NCI-H345 (cell line): ENCODE measurements at regions not wholly inside any gene's neighbourhood (a gene's known extent, or its start where the extent isn't known, plus 50 kb on each side); places are given as distances from the start of the nearest gene placed in this dataset.
"Not testable (repeated sequence)": the region's sequence is repeated elsewhere in the genome, so short reads cannot be mapped to it uniquely, and the experiment has no call there.

ENCODE experiments used
- DNase-seq: peaks from one replicate; lab custom pipeline; 2025; lab: John Stamatoyannopoulos, UW

- DNase-seq: no peak
Observed at GRCh38 chr4:58063404-58064160, 953.4 kb upstream of the IGFBP7 start.

DNA sequence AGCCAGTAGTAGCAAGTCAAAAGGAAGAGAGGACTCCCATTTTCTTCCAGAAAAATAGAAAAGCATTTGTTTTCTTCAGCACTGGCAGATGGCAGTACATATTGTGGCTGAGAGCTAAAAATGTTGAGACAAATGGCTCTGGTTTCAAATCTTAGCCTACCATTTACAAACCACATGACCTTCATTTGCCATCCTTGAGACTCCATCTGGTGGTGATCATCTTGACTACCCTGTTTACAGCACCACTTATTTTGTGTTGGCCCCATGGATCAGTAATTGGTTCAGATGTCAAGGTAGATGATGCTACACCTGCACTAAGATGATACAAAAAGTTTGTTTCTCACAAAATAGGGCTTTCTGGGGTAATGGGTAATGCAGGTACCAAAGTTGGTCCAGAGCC, 951.8 kb upstream of the IGFBP7 start:
- no peak for DNase-seq

DNA sequence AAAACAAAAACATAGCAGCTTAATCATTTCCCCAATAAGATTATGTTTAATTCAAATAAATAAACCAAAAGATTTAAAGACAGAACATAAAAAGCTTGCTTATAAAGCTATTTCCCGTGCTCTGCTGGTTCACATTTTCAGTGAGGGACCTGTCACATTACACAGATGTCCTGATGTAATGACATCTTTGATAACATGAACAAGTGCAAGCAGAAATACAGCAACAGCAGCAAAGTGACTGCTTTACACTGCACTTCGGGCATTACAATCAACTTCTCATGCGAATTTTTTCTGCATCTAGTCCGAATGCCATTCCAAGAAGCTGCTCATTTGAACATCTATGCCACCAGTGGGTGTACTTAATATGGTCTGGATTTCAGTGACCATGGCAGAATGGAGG, 940.3 kb upstream of the IGFBP7 start:
- no peak for DNase-seq

GRCh38 chr4:58048491-58048890, 938.3 kb upstream of the IGFBP7 start:
- no peak for DNase-seq

DNA sequence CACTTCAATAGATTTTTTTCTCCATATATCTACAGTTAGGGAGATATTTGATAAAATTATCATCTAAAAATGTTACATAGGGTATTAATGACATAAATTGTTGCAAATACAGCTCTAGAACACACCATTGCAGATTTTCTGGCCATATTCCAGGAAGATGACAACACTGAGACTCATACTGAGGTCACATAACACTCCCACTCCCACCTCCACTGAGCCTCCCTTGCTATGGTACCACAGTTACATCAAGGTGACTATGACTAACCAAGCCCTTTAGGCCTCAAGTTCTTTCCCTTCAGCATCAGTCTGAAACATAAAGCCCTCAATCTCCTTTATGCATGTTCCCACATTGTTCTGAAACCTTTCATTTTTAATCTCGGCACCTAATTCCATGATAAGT, 932.0 kb upstream of the IGFBP7 start:
- DNase-seq: no peak

GRCh38 chr4:57993944-57994343, 883.8 kb upstream of the IGFBP7 start:
- no peak for DNase-seq

DNA sequence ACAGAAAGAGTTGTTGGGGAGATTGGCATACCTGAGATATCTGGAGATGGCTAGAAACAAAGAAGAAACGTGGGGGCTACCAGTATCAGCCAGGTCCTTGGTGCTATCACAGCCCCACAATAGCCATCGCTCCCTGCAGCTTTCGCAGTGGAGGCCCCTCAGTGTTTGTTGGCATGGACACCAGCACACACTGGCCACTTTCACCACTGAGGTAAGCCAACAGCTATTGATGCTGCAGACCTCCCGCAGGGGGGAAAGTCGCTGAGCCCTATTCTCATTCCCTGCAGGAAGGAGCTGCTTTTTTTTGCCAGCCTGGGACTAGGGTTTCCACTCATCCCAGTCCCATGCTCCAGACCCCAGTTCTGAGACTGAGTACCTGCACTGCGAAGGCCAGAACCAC, 879.2 kb upstream of the IGFBP7 start:
- DNase-seq: no peak

- no peak for DNase-seq
Observed at GRCh38 chr4:57985161-57985560, 875.0 kb upstream of the IGFBP7 start.

GRCh38 chr4:57981123-57981522, 870.9 kb upstream of the IGFBP7 start:
- DNase-seq: no peak

DNA sequence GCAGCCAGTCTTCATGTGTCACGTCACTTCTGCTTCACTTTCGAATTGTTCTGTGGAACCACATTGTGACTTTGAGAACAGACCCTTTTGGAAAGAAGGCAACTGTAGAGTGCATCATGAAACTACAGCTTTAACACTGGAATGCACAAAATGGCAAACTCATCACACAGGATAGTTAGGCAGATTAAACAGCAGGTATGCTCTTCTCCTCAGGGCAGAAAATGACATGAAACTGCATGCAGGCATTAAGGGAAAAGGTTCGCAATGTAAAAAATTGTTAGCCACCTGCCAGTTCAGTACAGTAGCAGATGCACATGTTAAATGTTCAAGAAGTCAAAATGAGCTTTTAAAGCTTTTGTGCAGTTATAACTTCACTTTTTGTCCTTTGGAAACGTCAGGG, 864.6 kb upstream of the IGFBP7 start:
- no peak for DNase-seq

GRCh38 chr4:57973819-57974218, 863.6 kb upstream of the IGFBP7 start:
- no peak for DNase-seq

- DNase-seq: no peak
Observed at GRCh38 chr4:57971261-57971660, 861.1 kb upstream of the IGFBP7 start.

GRCh38 chr4:57966987-57967760, 857.0 kb upstream of the IGFBP7 start:
- DNase-seq: no peak

DNA sequence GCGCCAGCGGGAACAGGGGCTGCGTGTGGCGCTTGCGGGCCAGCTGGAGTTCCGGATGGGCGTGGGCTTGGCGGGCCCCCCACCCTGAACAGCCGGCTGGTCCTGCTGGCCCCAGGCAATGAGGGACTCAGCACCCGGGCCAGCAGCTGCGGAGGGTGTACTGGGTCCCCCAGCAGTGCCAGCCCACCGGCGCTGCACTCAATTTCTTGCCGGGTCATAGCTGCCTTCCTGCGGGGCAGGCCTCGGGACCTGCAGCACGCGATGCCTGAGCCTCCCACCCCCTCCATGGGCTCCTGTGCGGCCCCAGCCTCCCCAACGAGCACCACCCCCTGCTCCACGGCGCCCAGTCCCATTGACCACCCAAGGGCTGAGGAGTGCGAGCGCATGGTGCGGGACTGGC, 855.2 kb upstream of the IGFBP7 start:
- DNase-seq: not testable (repeated sequence)

DNA sequence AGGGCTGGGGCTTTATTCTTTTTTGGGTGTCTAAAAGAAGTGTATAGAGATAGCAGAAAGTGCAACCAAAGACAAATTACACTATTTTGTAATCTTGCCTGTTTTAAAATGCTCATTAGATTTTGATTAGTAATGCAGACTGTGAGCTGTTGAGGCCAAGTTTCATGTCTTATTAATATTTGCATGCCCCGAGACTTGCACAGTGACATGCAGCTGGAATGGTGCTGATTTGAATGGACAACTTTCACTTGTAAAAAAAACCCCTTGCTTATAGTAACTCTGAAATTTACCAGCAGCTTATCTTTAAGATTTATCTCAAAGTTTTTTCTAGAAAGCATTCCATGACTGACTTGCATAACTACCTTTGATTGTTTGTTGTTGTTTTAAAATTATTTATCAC, 835.1 kb upstream of the IGFBP7 start:
- DNase-seq: no peak

DNA sequence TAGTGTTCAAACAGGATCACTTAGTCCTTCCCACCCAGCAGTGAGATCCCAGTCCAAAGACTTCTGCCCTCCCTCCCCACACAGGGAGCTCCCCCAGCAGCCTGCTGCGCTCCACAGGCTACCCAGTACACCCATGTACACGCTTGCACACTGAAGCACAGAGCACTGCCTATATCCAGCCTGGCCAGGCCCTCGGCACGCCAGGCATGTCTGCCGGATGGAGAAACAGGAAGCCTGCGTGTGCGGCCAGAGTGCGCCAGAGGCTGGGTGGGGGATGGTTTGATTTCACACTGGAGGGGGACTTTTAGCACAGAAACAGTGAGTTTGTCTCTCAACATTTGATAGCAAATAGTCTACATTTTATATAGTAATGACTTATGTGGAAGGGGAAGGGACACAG, 833.5 kb upstream of the IGFBP7 start:
- DNase-seq: no peak

DNA sequence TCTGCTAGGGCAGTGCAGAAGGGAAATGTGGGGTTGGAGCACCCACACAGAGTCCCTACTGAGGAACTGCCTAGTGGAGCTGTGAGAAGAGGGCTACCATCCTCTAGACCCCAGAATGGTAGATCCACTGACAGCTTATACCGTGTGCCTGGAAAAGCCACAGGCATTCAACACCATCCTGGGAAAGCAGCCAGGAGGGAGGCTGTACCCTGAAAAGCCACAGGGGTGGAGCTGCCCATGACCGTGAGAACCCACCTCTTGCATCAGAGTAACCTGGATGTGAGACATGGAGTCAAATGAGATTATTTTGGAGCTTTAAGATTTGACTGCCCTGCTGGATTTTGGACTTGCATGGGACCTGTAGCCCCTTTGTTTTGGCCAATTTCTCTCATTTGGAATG, 827.1 kb upstream of the IGFBP7 start:
- DNase-seq: not testable (repeated sequence)

GRCh38 chr4:57926311-57926710, 816.1 kb upstream of the IGFBP7 start:
- no peak for DNase-seq

DNA sequence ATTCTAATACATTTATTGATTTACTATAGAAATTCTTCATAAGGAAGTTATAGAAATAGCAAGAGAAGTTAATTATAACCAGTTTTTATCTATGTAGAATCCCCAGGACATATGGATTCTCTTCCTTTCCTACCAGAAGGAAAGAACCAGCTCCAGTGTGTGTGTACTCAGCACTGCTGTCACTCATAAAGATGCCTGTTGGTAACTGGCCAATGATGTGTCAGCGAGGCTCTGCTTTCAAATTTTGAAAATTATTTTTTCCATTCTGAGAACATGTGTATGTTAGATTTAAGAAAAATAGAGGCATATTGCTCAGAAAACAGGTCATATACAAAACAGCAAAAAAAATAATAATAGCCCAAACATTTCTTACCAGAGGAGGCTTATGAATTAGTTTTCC, 814.8 kb upstream of the IGFBP7 start:
- no peak for DNase-seq

DNA sequence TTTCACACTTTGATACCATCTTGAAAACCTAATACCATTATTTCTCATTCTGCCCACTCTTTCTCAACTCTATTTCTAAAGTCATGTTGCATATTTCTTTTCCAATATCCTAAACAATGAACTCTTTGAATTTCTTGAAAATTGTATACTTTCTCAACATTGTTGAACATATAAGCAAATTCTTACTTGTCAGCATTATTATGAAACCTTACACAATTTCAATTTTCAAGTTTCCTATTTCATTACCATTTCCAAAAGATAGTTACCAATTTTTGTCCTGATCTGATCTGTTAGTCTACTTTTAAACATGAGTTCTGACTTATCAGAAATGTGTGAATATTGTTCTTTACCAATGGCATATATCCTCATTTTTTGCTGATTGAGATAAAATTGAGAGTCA, 806.3 kb upstream of the IGFBP7 start:
- DNase-seq: no peak

- no peak for DNase-seq
Observed at GRCh38 chr4:57911203-57911602, 801.0 kb upstream of the IGFBP7 start.

- no peak for DNase-seq
Observed at GRCh38 chr4:57910151-57910550, 800.0 kb upstream of the IGFBP7 start.

DNA sequence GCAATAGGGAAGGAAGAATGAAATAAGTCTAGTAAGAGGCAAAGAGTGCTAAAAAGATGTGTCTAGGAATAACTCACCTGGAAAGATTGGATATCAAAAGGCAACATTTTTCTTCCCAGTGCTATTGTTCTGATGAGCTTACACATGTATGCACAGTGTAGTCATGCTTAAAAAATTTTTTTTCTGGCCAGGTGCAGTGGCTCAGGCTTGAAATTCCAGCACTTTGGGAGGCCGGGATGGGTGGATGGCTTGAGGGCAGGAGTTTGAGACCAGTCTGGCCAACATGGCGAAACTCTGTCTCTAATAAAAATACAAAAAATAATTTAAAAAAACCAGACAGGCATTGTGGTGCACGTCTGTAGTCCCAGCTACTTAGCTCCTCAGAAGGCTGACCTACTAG, 795.8 kb upstream of the IGFBP7 start:
- DNase-seq: no peak

DNA sequence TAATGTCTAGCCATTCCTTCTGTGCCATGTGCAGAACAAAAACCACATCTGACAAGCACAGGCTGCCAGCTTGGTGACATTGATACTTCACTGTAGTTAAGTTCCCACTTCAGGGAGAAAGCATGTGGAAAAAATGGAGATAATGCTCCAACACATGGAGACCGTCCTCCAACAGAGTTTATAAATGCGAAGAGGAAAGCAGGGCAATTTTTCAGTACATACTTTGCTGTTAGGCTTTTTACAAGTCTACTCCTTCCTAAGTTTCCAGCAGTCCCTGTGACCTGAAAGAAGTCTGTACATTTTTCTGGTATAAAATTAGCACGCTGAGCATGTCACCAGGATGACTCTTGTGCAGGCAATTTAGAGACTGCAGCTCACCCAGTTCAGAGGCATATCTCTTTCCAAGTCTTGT, 766.9 kb upstream of the IGFBP7 start:
- no peak for DNase-seq
